Mesendoderm (in vitro differentiated cells): ENCODE measurements at regions not wholly inside any gene's neighbourhood (a gene's known extent, or its start where the extent isn't known, plus 50 kb on each side); places are given as distances from the start of the nearest gene placed in this dataset.

Experiments
- DNase-seq: peaks from one replicate; pipeline ENCODE4 v3.0.0; 2013
- H2AK5ac ChIP-seq: 2 replicates; pipeline ENCODE4 v1.6.1; 2013; ENCODE audit warnings: low read length, inconsistent platforms
- H2BK120ac ChIP-seq: 2 replicates; pipeline ENCODE4 v1.6.1; 2013; ENCODE audit warnings: low read depth, mild to moderate bottlenecking, low read length, moderate library complexity, mixed read lengths
- H2BK15ac ChIP-seq: replicated peaks from 2 replicates; pipeline ENCODE4 v1.6.1; 2013; ENCODE audit warnings: low read depth, mild to moderate bottlenecking, moderate library complexity
- H2BK5ac ChIP-seq: 2 replicates; pipeline ENCODE4 v1.6.1; 2013; ENCODE audit warnings: low read length, inconsistent platforms
- H3K18ac ChIP-seq: 2 replicates; pipeline ENCODE4 v1.6.1; 2013; ENCODE audit warnings: mild to moderate bottlenecking, low read length, mixed read lengths
- H3K23ac ChIP-seq: one replicate; pipeline ENCODE4 v1.6.1; 2013; ENCODE audit warnings: low read length
- H3K27ac ChIP-seq: 2 replicates; pipeline ENCODE4 v1.5.1; 2013; ENCODE audit warnings: low read depth, mild to moderate bottlenecking, inconsistent platforms, low read length, moderate library complexity
- H3K27me3 ChIP-seq: 2 replicates; pipeline ENCODE4 v1.6.1; 2013; ENCODE audit warnings: low read length, control low read depth, mild to moderate bottlenecking, inconsistent platforms; ENCODE audit not compliant: insufficient read depth, poor library complexity
- H3K36me3 ChIP-seq: 2 replicates; pipeline ENCODE4 v1.6.1; 2013; ENCODE audit warnings: low read length, inconsistent platforms; ENCODE audit not compliant: control insufficient read depth, insufficient read depth
- H3K4ac ChIP-seq: one replicate; pipeline ENCODE4 v1.6.1; 2013; ENCODE audit warnings: low read depth, mild to moderate bottlenecking, low read length, moderate library complexity
- H3K4me1 ChIP-seq: 2 replicates; pipeline ENCODE4 v1.6.1; 2013; ENCODE audit warnings: low read depth, low read length, inconsistent platforms; ENCODE audit not compliant: control insufficient read depth
- H3K4me2 ChIP-seq: 2 replicates; pipeline ENCODE4 v1.6.1; 2013; ENCODE audit warnings: low read length
- H3K4me3 ChIP-seq: 2 replicates; pipeline ENCODE4 v1.5.1; 2013; ENCODE audit warnings: mild to moderate bottlenecking, low read length
- H3K56ac ChIP-seq: one replicate; pipeline ENCODE4 v1.6.1; 2013; ENCODE audit warnings: low read length
- H3K79me1 ChIP-seq: 2 replicates; pipeline ENCODE4 v1.6.1; 2013; ENCODE audit warnings: low read length, inconsistent platforms
- H3K79me2 ChIP-seq: 2 replicates; pipeline ENCODE4 v1.6.1; 2013; ENCODE audit warnings: mild to moderate bottlenecking, low read length; ENCODE audit not compliant: control insufficient read depth, insufficient read depth
- H3K9ac ChIP-seq: 2 replicates; pipeline ENCODE4 v1.6.1; 2013; ENCODE audit warnings: low read length, inconsistent platforms
- H4K5ac ChIP-seq: one replicate; pipeline ENCODE4 v1.6.1; 2013; ENCODE audit warnings: low read length
- H4K8ac ChIP-seq: one replicate; pipeline ENCODE4 v1.6.1; 2013; ENCODE audit warnings: low read depth, mild to moderate bottlenecking, control low read depth, low read length, moderate library complexity
- WGBS: extraction: QIAGEN DNeasy Blood & Tissue Kit; methylation state at CpG from one replicate; pipeline ENCODE4 v1.1.7; 2013; ENCODE audit warnings: low lambda C conversion rate, missing lambda C conversion rate; ENCODE audit not compliant: insufficient coverage; ENCODE audit errors: extremely low coverage; 5-methylcytosine and 5-hydroxymethylcytosine counted together

GRCh38 chr20:11186301-11187008, 512.7 kb upstream of the JAG1 start:
- H3K4me3 ChIP-seq = no peak overlapping the region
- H3K4me1 ChIP-seq = no peaks in the 10 kb centered on the region
- no peak overlapping the region for H4K5ac ChIP-seq
- H2BK120ac ChIP-seq = no peak overlapping the region
- no CpG with 5 or more reads among the region's 3 CpGs for WGBS
- no peak overlapping the region for H3K27ac ChIP-seq
- H3K56ac ChIP-seq = no peak overlapping the region
- no peaks in the 10 kb centered on the region for H3K79me1 ChIP-seq
- H2BK5ac ChIP-seq = no peak overlapping the region
- no peak overlapping the region for H2BK15ac ChIP-seq
- H4K8ac ChIP-seq = no peak overlapping the region
- no peak overlapping the region for H3K9ac ChIP-seq
- H3K36me3 ChIP-seq = no peaks in the 10 kb centered on the region
- DNase-seq = no peak
- no peak overlapping the region for H2AK5ac ChIP-seq
- H3K4ac ChIP-seq = no peak overlapping the region
- no peak overlapping the region for H3K23ac ChIP-seq
- no peaks in the 10 kb centered on the region for H3K79me2 ChIP-seq
- H3K27me3 ChIP-seq = no peaks in the 10 kb centered on the region
- no peak overlapping the region for H3K4me2 ChIP-seq
- H3K18ac ChIP-seq = no peak overlapping the region

- WGBS = no CpG with 5 or more reads among the region's 8 CpGs
- H2BK15ac ChIP-seq = no peak overlapping the region
- no peaks in the 10 kb centered on the region for H3K79me1 ChIP-seq
- H2AK5ac ChIP-seq = no peak overlapping the region
- no peaks in the 10 kb centered on the region for H3K27me3 ChIP-seq
- H3K56ac ChIP-seq = no peak overlapping the region
- H3K79me2 ChIP-seq = no peaks in the 10 kb centered on the region
- H3K27ac ChIP-seq = no peak overlapping the region
- H3K9ac ChIP-seq = no peak overlapping the region
- DNase-seq = no peak
- H2BK5ac ChIP-seq = no peak overlapping the region
- no peak overlapping the region for H4K8ac ChIP-seq
- no peaks in the 10 kb centered on the region for H3K4me1 ChIP-seq
- no peak overlapping the region for H3K4ac ChIP-seq
- no peak overlapping the region for H2BK120ac ChIP-seq
- H3K4me3 ChIP-seq = no peak overlapping the region
- no peak overlapping the region for H3K23ac ChIP-seq
- no peak overlapping the region for H3K4me2 ChIP-seq
- H4K5ac ChIP-seq = no peak overlapping the region
- H3K36me3 ChIP-seq = no peaks in the 10 kb centered on the region
- no peak overlapping the region for H3K18ac ChIP-seq
These were observed 515.2 kb upstream of the JAG1 start for GRCh38 chr20:11188843-11189603.

GRCh38 chr20:11190741-11191140, 516.9 kb upstream of the JAG1 start:
- no peak for DNase-seq
- Histone ChIP-seq H2BK120ac (no peak overlapping the region), H3K4ac (no peak overlapping the region)

GRCh38 chr20:11192106-11192505, 518.3 kb upstream of the JAG1 start:
- H3K4me1 ChIP-seq = no peaks in the 10 kb centered on the region
- H3K36me3 ChIP-seq = no peaks in the 10 kb centered on the region
- H3K79me2 ChIP-seq = no peaks in the 10 kb centered on the region
- H3K79me1 ChIP-seq = no peaks in the 10 kb centered on the region
- H2AK5ac ChIP-seq = no peak overlapping the region
- no peak overlapping the region for H3K9ac ChIP-seq
- H3K4ac ChIP-seq = no peak overlapping the region
- no peak overlapping the region for H2BK5ac ChIP-seq
- no peak overlapping the region for H3K23ac ChIP-seq
- no peak overlapping the region for H3K18ac ChIP-seq
- no peak overlapping the region for H3K27ac ChIP-seq
- no peak overlapping the region for H4K8ac ChIP-seq
- no peak overlapping the region for H3K4me3 ChIP-seq
- no peak overlapping the region for H3K56ac ChIP-seq
- H2BK15ac ChIP-seq = no peak overlapping the region
- H3K4me2 ChIP-seq = no peak overlapping the region
- no peaks in the 10 kb centered on the region for H3K27me3 ChIP-seq
- H2BK120ac ChIP-seq = no peak overlapping the region
- no peak for DNase-seq
- no peak overlapping the region for H4K5ac ChIP-seq
- WGBS = no CpG with 5 or more reads among the region's 1 CpG

More at GRCh38 chr20:11190741-11191140, 516.9 kb upstream of the JAG1 start:
- H3K27me3 ChIP-seq = no peaks in the 10 kb centered on the region
- H3K56ac ChIP-seq = no peak overlapping the region
- no peaks in the 10 kb centered on the region for H3K36me3 ChIP-seq
- no peak overlapping the region for H3K27ac ChIP-seq
- H2AK5ac ChIP-seq = no peak overlapping the region
- WGBS = no CpG with 5 or more reads among the region's 2 CpGs
- no peaks in the 10 kb centered on the region for H3K79me2 ChIP-seq
- H3K23ac ChIP-seq = no peak overlapping the region
- no peaks in the 10 kb centered on the region for H3K4me1 ChIP-seq
- no peak overlapping the region for H4K5ac ChIP-seq
- H2BK15ac ChIP-seq = no peak overlapping the region
- no peaks in the 10 kb centered on the region for H3K79me1 ChIP-seq
- no peak overlapping the region for H3K9ac ChIP-seq
- H3K18ac ChIP-seq = no peak overlapping the region
- H4K8ac ChIP-seq = no peak overlapping the region
- no peak overlapping the region for H3K4me2 ChIP-seq
- H3K4me3 ChIP-seq = no peak overlapping the region
- H2BK5ac ChIP-seq = no peak overlapping the region

DNA sequence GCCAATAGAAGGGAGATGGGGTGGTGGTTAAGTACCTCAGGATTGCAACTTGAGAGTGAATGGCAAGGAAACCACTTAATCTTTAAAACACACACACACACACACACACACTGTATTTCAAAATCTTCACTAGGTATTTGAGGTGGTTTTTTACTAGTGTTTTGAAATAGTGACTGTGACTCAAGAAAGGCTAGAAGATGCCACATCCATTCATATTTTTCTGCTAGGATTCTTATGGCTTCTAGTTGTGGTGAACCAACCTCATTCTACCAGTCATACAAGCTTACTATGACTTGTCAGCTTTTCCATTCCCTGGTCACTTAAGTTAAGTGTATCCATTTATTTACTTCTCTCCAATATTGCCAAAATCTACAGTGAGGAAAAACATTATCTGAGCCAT, 519.4 kb upstream of the JAG1 start:
- no peaks in the 10 kb centered on the region for H3K36me3 ChIP-seq
- H3K4me1 ChIP-seq = no peaks in the 10 kb centered on the region
- H3K79me1 ChIP-seq = no peaks in the 10 kb centered on the region
- H3K4me3 ChIP-seq = no peak overlapping the region
- no peak overlapping the region for H2BK120ac ChIP-seq
- no peak overlapping the region for H3K23ac ChIP-seq
- no peak overlapping the region for H3K4me2 ChIP-seq
- no peak overlapping the region for H4K8ac ChIP-seq
- no peak for DNase-seq
- no peak overlapping the region for H3K18ac ChIP-seq
- no peak overlapping the region for H2AK5ac ChIP-seq
- H3K56ac ChIP-seq = no peak overlapping the region
- no peak overlapping the region for H2BK5ac ChIP-seq
- no peak overlapping the region for H2BK15ac ChIP-seq
- no peak overlapping the region for H3K4ac ChIP-seq
- H3K9ac ChIP-seq = no peak overlapping the region
- H3K27me3 ChIP-seq = no peaks in the 10 kb centered on the region
- no peak overlapping the region for H4K5ac ChIP-seq
- H3K27ac ChIP-seq = no peak overlapping the region
- H3K79me2 ChIP-seq = no peaks in the 10 kb centered on the region
